CD4-positive, alpha-beta T cell (primary cell): ENCODE measurements at regions not wholly inside any gene's neighbourhood (a gene's known extent, or its start where the extent isn't known, plus 50 kb on each side); places are given as distances from the start of the nearest gene placed in this dataset.

Experiments
- ATAC-seq: fragments of 200-7000 bp; cut with Tn5 transposase; one replicate; pipeline ENCODE4 v1.10.0; 2022; ENCODE audit warnings: mild to moderate bottlenecking; ENCODE audit not compliant: poor library complexity
- CTCF ChIA-PET: fragments of 350-600 bp; sonication (Branson Sonifier 250); formaldehyde crosslinking; loops from one replicate; lab custom pipeline; 2021; ENCODE audit warnings: antibody characterized with exemption, inconsistent platforms; lab: Charles Lee
- POLR2A ChIA-PET: fragments of 350-600 bp; sonication (Branson Sonifier 250); formaldehyde crosslinking; loops from one replicate; lab custom pipeline; 2021; ENCODE audit warnings: antibody characterized with exemption, inconsistent platforms; lab: Charles Lee
- DNase-seq, 14 experiments: peaks; one replicate each; pipeline ENCODE4 v3.0.0-alpha.2; 2013 to 2020; ENCODE audit warnings: mixed read lengths in 2 of 14
- H3K27ac ChIP-seq, 2 donors: one replicate each; pipeline versions ENCODE4 v1.5.1 to v1.7.0; 2013; ENCODE audit warnings: low read length in 2 of 2, low read depth in 1 of 2, mild to moderate bottlenecking in 1 of 2
- H3K27me3 ChIP-seq, 2 experiments: 1 replicate in 1 of 2; 2 replicates in 1 of 2; pipeline versions ENCODE4 v1.6.1 to v1.7.0; 2013; ENCODE audit warnings: low read length in 2 of 2, control low read depth in 1 of 2, mild to moderate bottlenecking in 1 of 2, moderate library complexity in 1 of 2; ENCODE audit not compliant: insufficient read depth in 2 of 2, control insufficient read depth in 1 of 2
- H3K36me3 ChIP-seq: one replicate; pipeline ENCODE4 v1.6.1; 2013; ENCODE audit warnings: low read length, control low read depth; ENCODE audit not compliant: insufficient read depth
- H3K4me1 ChIP-seq: one replicate; pipeline ENCODE4 v1.6.1; 2013; ENCODE audit warnings: low read length, control low read depth; ENCODE audit not compliant: insufficient read depth
- H3K4me3 ChIP-seq: one replicate; pipeline ENCODE4 v1.5.1; 2013; ENCODE audit warnings: mild to moderate bottlenecking, low read length, moderate library complexity
- H3K9me3 ChIP-seq, 2 experiments: 1 replicate in 1 of 2; 2 replicates in 1 of 2; pipeline versions ENCODE4 v1.6.1 to v1.7.0; 2013; ENCODE audit warnings: low read length in 2 of 2, mild to moderate bottlenecking in 2 of 2, control low read depth in 1 of 2, moderate library complexity in 1 of 2; ENCODE audit not compliant: control insufficient read depth in 1 of 2, insufficient read depth in 1 of 2
- H3K27ac Mint-ChIP-seq: one replicate; pipeline ENCODE4 v1.8.0; 2020; ENCODE audit warnings: mixed read lengths
- H3K27me3 Mint-ChIP-seq: one replicate; pipeline ENCODE4 v1.8.0; 2021; ENCODE audit warnings: mixed read lengths
- H3K36me3 Mint-ChIP-seq: one replicate; pipeline ENCODE4 v1.8.0; 2021; ENCODE audit warnings: low read depth, mixed read lengths
- H3K4me1 Mint-ChIP-seq: one replicate; pipeline ENCODE4 v1.8.0; 2021; ENCODE audit warnings: low read depth, mixed read lengths
- H3K4me3 Mint-ChIP-seq: one replicate; pipeline ENCODE4 v1.8.0; 2020; ENCODE audit warnings: mild to moderate bottlenecking, mixed read lengths
- H3K9me3 Mint-ChIP-seq: one replicate; pipeline ENCODE4 v1.8.0; 2020; ENCODE audit warnings: mixed read lengths
- CTCF ChIP-seq: fragments of 200-600 bp; IDR thresholded peaks from one replicate; pipeline ENCODE4 v1.8.0; 2022; ENCODE audit warnings: antibody characterized with exemption, mild to moderate bottlenecking
- intact Hi-C, 2 experiments: fragments of 100-400 bp; cut with DNase I in 1 of 2; cut with micrococcal nuclease in 1 of 2; formaldehyde crosslinking; loops; one replicate each; pipeline versions ENCODE4 v1.15.1 to v1.9.0; 2023 to 2025; cut with DNase I, micrococcal nuclease

- Histone ChIP-seq H3K4me3 (no peak overlapping the region), H3K36me3 (no peaks in the 10 kb centered on the region), H3K27me3 (no peaks in the 10 kb centered on the region), H3K9me3 (no peaks in the 10 kb centered on the region), H3K4me1 (no peaks in the 10 kb centered on the region), H3K27ac (no peak overlapping the region)
- Mint-ChIP-seq H3K27me3 (peaks cover 6% of the 10 kb centered on the region), H3K4me1 (no peaks in the 10 kb centered on the region), H3K27ac (no peak overlapping the region), H3K36me3 (no peaks in the 10 kb centered on the region), H3K4me3 (no peak overlapping the region), H3K9me3 (peaks cover 4% of the 10 kb centered on the region)
- DNase-seq = no peak
- intact Hi-C loops = no loop called here
- CTCF ChIA-PET = no interaction called here
- TF ChIP-seq CTCF = no peak
- POLR2A ChIA-PET = no interaction called here
- no peak for ATAC-seq
These were observed 161.8 kb downstream of the PAH start for GRCh38 chr12:102755266-102755665.

- Mint-ChIP-seq H3K4me3 (no peak overlapping the region), H3K9me3 (peaks cover 4% of the 10 kb centered on the region), H3K27me3 (peaks cover 6% of the 10 kb centered on the region), H3K36me3 (no peaks in the 10 kb centered on the region), H3K27ac (no peak overlapping the region), H3K4me1 (no peaks in the 10 kb centered on the region)
- ChIA-PET POLR2A (no interaction called here), CTCF (no interaction called here)
- ATAC-seq (no peak), DNase-seq (no peak)
- TF ChIP-seq CTCF = no peak
- H3K27me3 ChIP-seq = no peaks in the 10 kb centered on the region
- no peak overlapping the region for H3K4me3 ChIP-seq
- H3K36me3 ChIP-seq = no peaks in the 10 kb centered on the region
- H3K27ac ChIP-seq = no peak overlapping the region
- H3K9me3 ChIP-seq = no peaks in the 10 kb centered on the region
- H3K4me1 ChIP-seq = no peaks in the 10 kb centered on the region
- intact Hi-C loops = no loop called here
These were observed 163.2 kb downstream of the PAH start for GRCh38 chr12:102753802-102754201.

GRCh38 chr12:102748704-102749103 is 168.3 kb downstream of the PAH start:
- Histone ChIP-seq H3K27ac (no peak overlapping the region), H3K4me1 (no peaks in the 10 kb centered on the region), H3K36me3 (no peaks in the 10 kb centered on the region), H3K4me3 (no peak overlapping the region), H3K9me3 (no peaks in the 10 kb centered on the region), H3K27me3 (peaks cover 0 to 3% of the 10 kb centered on the region in 2 experiments)
- intact Hi-C loops = no loop called here
- no peak for DNase-seq
- no peak for TF ChIP-seq CTCF
- H3K27ac Mint-ChIP-seq = no peak overlapping the region
- no peak for ATAC-seq
- CTCF ChIA-PET = no interaction called here
- H3K4me3 Mint-ChIP-seq = no peak overlapping the region
- no peaks in the 10 kb centered on the region for H3K27me3 Mint-ChIP-seq
- no peaks in the 10 kb centered on the region for H3K36me3 Mint-ChIP-seq
- no peaks in the 10 kb centered on the region for H3K4me1 Mint-ChIP-seq
- POLR2A ChIA-PET = no interaction called here
- no peaks in the 10 kb centered on the region for H3K9me3 Mint-ChIP-seq
